ENCODE measurements at regions not wholly inside any gene's neighbourhood (a gene's known extent, or its start where the extent isn't known, plus 50 kb on each side); places are given as distances from the start of the nearest gene placed in this dataset.

- DNase-seq (ENCODE audit: low spot score): no peak
- CTCF ChIA-PET (ENCODE audit: unreplicated experiment): no interaction called here
- Histone ChIP-seq H3K27ac (ENCODE audit: low read depth, low read length, poor library complexity, severe bottlenecking) (no peak overlapping the region), H3K4me2 (ENCODE audit: low read length) (no peak overlapping the region), H3K9me2 (ENCODE audit: insufficient read depth, low read length) (no peaks in the 10 kb centered on the region), H3K4me3 (ENCODE audit: low read depth, low read length, poor library complexity, severe bottlenecking) (no peak overlapping the region), H4K20me1 (ENCODE audit: insufficient read depth, low read length) (no peaks in the 10 kb centered on the region), H3K4me1 (ENCODE audit: insufficient read depth, low read length, poor library complexity, severe bottlenecking) (no peaks in the 10 kb centered on the region), H3K36me3 (ENCODE audit: insufficient read depth, low read length) (no peaks in the 10 kb centered on the region), H2AFZ (ENCODE audit: low read length) (no peak overlapping the region), H3K79me2 (ENCODE audit: insufficient read depth, low read depth, low read length) (no peaks in the 10 kb centered on the region), H3K9me3 (ENCODE audit: low read length) (no peaks in the 10 kb centered on the region)
- no peak for TF ChIP-seq CTCF (conservative IDR thresholded peaks at IDR 0.05; ENCODE audit: low read length)
- no peak for TF ChIP-seq EZH2phosphoT487 (IDR thresholded peaks at IDR 0.05; ENCODE audit: borderline replicate concordance, low read depth, low read length)
- no TSS peak for BruUV-seq (replicated peaks)
- intact Hi-C loops (cut with micrococcal nuclease; ENCODE audit: unreplicated experiment): no loop called here
- POLR2A ChIA-PET: interaction anchor here (0.6 to 1.3 kb wide), 2 partner anchors 14 to 15 kb away, joined by 3 read pairs; no protein-coding TSS in a partner anchor
Observed at GRCh38 chr2:155393406-155393805, 694.9 kb downstream of the KCNJ3 start.

GRCh38 chr2:155391613-155392130 is 693.2 kb downstream of the KCNJ3 start:
- no peak overlapping the region for H3K4me3 ChIP-seq (ENCODE audit: low read depth, low read length, poor library complexity, severe bottlenecking)
- no peak overlapping the region for H3K4me2 ChIP-seq (ENCODE audit: low read length)
- H3K9me2 ChIP-seq (ENCODE audit: insufficient read depth, low read length): no peaks in the 10 kb centered on the region
- H2AFZ ChIP-seq (ENCODE audit: low read length): no peak overlapping the region
- H3K9me3 ChIP-seq (ENCODE audit: low read length): no peaks in the 10 kb centered on the region
- no peak for DNase-seq (ENCODE audit: low spot score)
- CTCF ChIA-PET (ENCODE audit: unreplicated experiment): no interaction called here
- BruUV-seq (replicated peaks): no TSS peak
- no peak for TF ChIP-seq EZH2phosphoT487 (IDR thresholded peaks at IDR 0.05; ENCODE audit: borderline replicate concordance, low read depth, low read length)
- no peak for TF ChIP-seq CTCF (conservative IDR thresholded peaks at IDR 0.05; ENCODE audit: low read length)
- intact Hi-C loops (cut with micrococcal nuclease; ENCODE audit: unreplicated experiment): no loop called here
- POLR2A ChIA-PET: interaction anchor here (0.7 kb wide), 1 partner anchor 1499 kb away, joined by 3 read pairs; no protein-coding TSS in a partner anchor
- H3K27ac ChIP-seq (ENCODE audit: low read depth, low read length, poor library complexity, severe bottlenecking): no peak overlapping the region
- no peaks in the 10 kb centered on the region for H3K36me3 ChIP-seq (ENCODE audit: insufficient read depth, low read length)
- no peaks in the 10 kb centered on the region for H3K4me1 ChIP-seq (ENCODE audit: insufficient read depth, low read length, poor library complexity, severe bottlenecking)
- H3K79me2 ChIP-seq (ENCODE audit: insufficient read depth, low read depth, low read length): no peaks in the 10 kb centered on the region
- H4K20me1 ChIP-seq (ENCODE audit: insufficient read depth, low read length): no peaks in the 10 kb centered on the region

GRCh38 chr2:155389224-155389623 is 690.7 kb downstream of the KCNJ3 start:
- Histone ChIP-seq H3K9me3 (ENCODE audit: low read length) (no peaks in the 10 kb centered on the region), H3K36me3 (ENCODE audit: insufficient read depth, low read length) (no peaks in the 10 kb centered on the region), H3K4me2 (ENCODE audit: low read length) (no peak overlapping the region), H3K4me3 (ENCODE audit: low read depth, low read length, poor library complexity, severe bottlenecking) (no peak overlapping the region), H4K20me1 (ENCODE audit: insufficient read depth, low read length) (no peaks in the 10 kb centered on the region), H3K79me2 (ENCODE audit: insufficient read depth, low read depth, low read length) (no peaks in the 10 kb centered on the region), H3K27ac (ENCODE audit: low read depth, low read length, poor library complexity, severe bottlenecking) (no peak overlapping the region), H3K4me1 (ENCODE audit: insufficient read depth, low read length, poor library complexity, severe bottlenecking) (no peaks in the 10 kb centered on the region), H3K9me2 (ENCODE audit: insufficient read depth, low read length) (no peaks in the 10 kb centered on the region), H2AFZ (ENCODE audit: low read length) (no peak overlapping the region)
- BruUV-seq (replicated peaks): no TSS peak
- no peak for TF ChIP-seq CTCF (conservative IDR thresholded peaks at IDR 0.05; ENCODE audit: low read length)
- CTCF ChIA-PET (ENCODE audit: unreplicated experiment): no interaction called here
- intact Hi-C loops (cut with micrococcal nuclease; ENCODE audit: unreplicated experiment): no loop called here
- DNase-seq (ENCODE audit: low spot score): no peak
- POLR2A ChIA-PET: no interaction called here
